H1 (cell line): ENCODE measurements at regions not wholly inside any gene's neighbourhood (a gene's known extent, or its start where the extent isn't known, plus 50 kb on each side); places are given as distances from the start of the nearest gene placed in this dataset.

Experiments
- CTCF ChIA-PET: fragments of 300-600 bp; sonication (Branson Sonifier 250); formaldehyde crosslinking; loops from one replicate; lab custom pipeline; 2021; ENCODE audit not compliant: partially characterized antibody; lab: Charles Lee
- POLR2A ChIA-PET: fragments of 300-600 bp; sonication (Branson Sonifier 250); formaldehyde crosslinking; loops from one replicate; lab custom pipeline; 2021; ENCODE audit warnings: inconsistent platforms; ENCODE audit not compliant: partially characterized antibody; lab: Charles Lee
- DNase-seq, 2 experiments: peaks; one replicate each; pipeline versions ENCODE4 v3.0.0 to v3.0.0-alpha.2; 2010 to 2022; ENCODE audit warnings: low spot score in 2 of 2, low read depth in 1 of 2, mixed read lengths in 1 of 2
- FAIRE-seq: peaks from 2 replicates; lab custom pipeline; 2011; peaks lifted over from hg19 to GRCh38; lab: Jason Lieb, UNC
- H2AFZ ChIP-seq: 2 replicates; pipeline ENCODE4 v1.8.1; 2012; ENCODE audit warnings: low read length, inconsistent platforms
- H2AK5ac ChIP-seq: 2 replicates; pipeline ENCODE4 v1.6.1; 2013; ENCODE audit warnings: low read depth, low read length
- H2BK120ac ChIP-seq: replicated peaks from 2 replicates; pipeline ENCODE3; 2013; ENCODE audit warnings: low read depth, low read length, inconsistent platforms
- H2BK12ac ChIP-seq: 2 replicates; pipeline ENCODE4 v1.6.1; 2013; ENCODE audit warnings: low read depth, low read length
- H2BK15ac ChIP-seq: 2 replicates; pipeline ENCODE4 v1.6.1; 2013; ENCODE audit warnings: low read length
- H2BK20ac ChIP-seq: 2 replicates; pipeline ENCODE4 v1.6.1; 2013; ENCODE audit warnings: low read length
- H2BK5ac ChIP-seq: 2 replicates; pipeline ENCODE4 v1.6.1; 2013; ENCODE audit warnings: low read depth, low read length
- H3K14ac ChIP-seq: 2 replicates; pipeline ENCODE4 v1.6.1; 2013; ENCODE audit warnings: inconsistent platforms; ENCODE audit not compliant: insufficient read length
- H3K18ac ChIP-seq: 2 replicates; pipeline ENCODE4 v1.6.1; 2013; ENCODE audit warnings: low read length; ENCODE audit errors: extremely low read depth
- H3K23ac ChIP-seq: 2 replicates; pipeline ENCODE4 v1.6.1; 2013; ENCODE audit warnings: inconsistent platforms; ENCODE audit not compliant: insufficient read length
- H3K23me2 ChIP-seq: 2 replicates; pipeline ENCODE4 v1.6.1; 2013; ENCODE audit warnings: low read depth, low read length
- H3K27ac ChIP-seq: 2 replicates; pipeline ENCODE4 v1.6.1; 2011; ENCODE audit warnings: low read depth, low read length, inconsistent platforms
- H3K27me3 ChIP-seq, 4 experiments: replicated peaks in 1 of 4; 1 replicate in 1 of 4; 2 replicates in 3 of 4; pipeline versions ENCODE4 v1.6.1 to v1.8.1; 2011 to 2013; ENCODE audit warnings: low read length in 3 of 4, mild to moderate bottlenecking in 3 of 4, inconsistent platforms in 2 of 4, mixed read lengths in 2 of 4, moderate library complexity in 1 of 4; ENCODE audit not compliant: control insufficient read depth in 3 of 4, insufficient read depth in 3 of 4; ENCODE audit errors: extremely low read depth in 1 of 4
- H3K36me3 ChIP-seq, 4 experiments: 2 replicates each; pipeline versions ENCODE4 v1.6.1 to v1.8.1; 2011 to 2013; ENCODE audit warnings: mild to moderate bottlenecking in 4 of 4, low read length in 3 of 4, moderate library complexity in 2 of 4, control low read depth in 1 of 4, inconsistent platforms in 1 of 4; ENCODE audit not compliant: insufficient read depth in 4 of 4, control insufficient read depth in 2 of 4
- H3K4ac ChIP-seq: replicated peaks from 2 replicates; pipeline ENCODE3; 2013; ENCODE audit warnings: low read length, low read depth, mixed read lengths, inconsistent platforms; ENCODE audit not compliant: insufficient read length
- H3K4me1 ChIP-seq, 4 experiments: replicated peaks in 1 of 4; 1 replicate in 1 of 4; 2 replicates in 3 of 4; pipeline versions ENCODE4 v1.6.1 to v1.8.1; 2011 to 2013; ENCODE audit warnings: low read length in 3 of 4, inconsistent platforms in 2 of 4, mixed read lengths in 1 of 4; ENCODE audit not compliant: insufficient read depth in 4 of 4, control insufficient read depth in 3 of 4
- H3K4me2 ChIP-seq, 2 experiments: 2 replicates each; pipeline versions ENCODE4 v1.6.1 to v1.8.1; 2011 to 2013; ENCODE audit warnings: low read depth in 2 of 2, low read length in 2 of 2, control low read depth in 1 of 2, inconsistent platforms in 1 of 2, mild to moderate bottlenecking in 1 of 2; ENCODE audit not compliant: insufficient read depth in 1 of 2
- H3K4me3 ChIP-seq, 4 experiments: fragments of 200-600, 300-600 bp in 1 of 4; sonication (generic), shearing (Covaris generic), sonication (Bioruptor Twin) in 1 of 4; 2 replicates each; pipeline versions ENCODE4 v1.5.1 to v1.8.1; 2011 to 2016; ENCODE audit warnings: low read length in 4 of 4, low read depth in 3 of 4, control low read depth in 2 of 4, inconsistent platforms in 2 of 4, mild to moderate bottlenecking in 2 of 4, mixed read lengths in 1 of 4, moderate library complexity in 1 of 4; ENCODE audit not compliant: insufficient read depth in 2 of 4; ENCODE audit errors: extremely low read depth in 1 of 4
- H3K56ac ChIP-seq: replicated peaks from 2 replicates; pipeline ENCODE3; 2013; ENCODE audit warnings: low read depth, mild to moderate bottlenecking, mixed read lengths, low read length, inconsistent platforms; ENCODE audit not compliant: insufficient read length
- H3K79me1 ChIP-seq: 2 replicates; pipeline ENCODE4 v1.6.1; 2013; ENCODE audit warnings: low read depth, low read length, control low read depth
- H3K79me2 ChIP-seq, 2 experiments: 2 replicates each; pipeline versions ENCODE4 v1.6.1 to v1.8.1; 2012 to 2013; ENCODE audit warnings: low read length in 2 of 2, mild to moderate bottlenecking in 2 of 2, inconsistent platforms in 1 of 2; ENCODE audit not compliant: insufficient read depth in 2 of 2, control insufficient read depth in 1 of 2
- H3K9ac ChIP-seq, 4 experiments: replicated peaks in 1 of 4; 1 replicate in 1 of 4; 2 replicates in 3 of 4; pipeline versions ENCODE4 v1.6.1 to v1.8.1; 2011 to 2013; ENCODE audit warnings: low read depth in 3 of 4, low read length in 3 of 4, control low read depth in 2 of 4, mild to moderate bottlenecking in 2 of 4, moderate library complexity in 2 of 4, inconsistent platforms in 1 of 4; ENCODE audit errors: extremely low read depth in 1 of 4
- H3K9me3 ChIP-seq, 2 experiments: 2 replicates each; pipeline versions ENCODE4 v1.6.1 to v1.8.1; 2012 to 2013; ENCODE audit warnings: mild to moderate bottlenecking in 2 of 2, moderate library complexity in 2 of 2, control low read depth in 1 of 2, inconsistent platforms in 1 of 2, low read depth in 1 of 2, low read length in 1 of 2, mixed read lengths in 1 of 2; ENCODE audit not compliant: insufficient read depth in 2 of 2
- H4K20me1 ChIP-seq, 2 experiments: replicated peaks in 1 of 2; 2 replicates each; pipeline versions ENCODE3 to v1.8.1; 2011 to 2013; ENCODE audit warnings: inconsistent platforms in 2 of 2, low read length in 2 of 2, mild to moderate bottlenecking in 1 of 2; ENCODE audit not compliant: insufficient read depth in 2 of 2, control insufficient read depth in 1 of 2
- H4K5ac ChIP-seq: 2 replicates; pipeline ENCODE4 v1.6.1; 2013; ENCODE audit warnings: low read length, low read depth, mixed read lengths, inconsistent platforms; ENCODE audit not compliant: insufficient read length
- H4K8ac ChIP-seq: 2 replicates; pipeline ENCODE4 v1.8.0; 2013; ENCODE audit warnings: mild to moderate bottlenecking, moderate library complexity, low read length, inconsistent platforms; ENCODE audit not compliant: insufficient read depth; ENCODE audit errors: extremely low read depth
- H4K91ac ChIP-seq: replicated peaks from 2 replicates; pipeline ENCODE3; 2013; ENCODE audit warnings: low read length, mixed read lengths, inconsistent platforms; ENCODE audit not compliant: insufficient read length
- ATF2 ChIP-seq: IDR thresholded peaks from 2 replicates; pipeline ENCODE4 v1.6.1; 2012; ENCODE audit warnings: low read length, inconsistent platforms
- CBX8 ChIP-seq: fragments of 300-800, 300-1000 bp; sonication (generic); IDR thresholded peaks from 2 replicates; pipeline ENCODE4 v1.7.1; 2016; ENCODE audit warnings: low read depth, low read length, borderline replicate concordance
- CEBPB ChIP-seq: IDR thresholded peaks from 2 replicates; pipeline ENCODE4 v1.6.1; 2012; ENCODE audit warnings: low read depth, low read length
- EZH2 ChIP-seq: fragments of 200-600 bp; sonication (generic); IDR thresholded peaks from 2 replicates; pipeline ENCODE4 v1.7.1; 2012; ENCODE audit warnings: low read depth, mild to moderate bottlenecking, moderate library complexity, low read length, inconsistent platforms; ENCODE audit not compliant: severe bottlenecking
- FOSL1 ChIP-seq: IDR thresholded peaks from 2 replicates; pipeline ENCODE4 v1.6.1; 2011; ENCODE audit warnings: mild to moderate bottlenecking, low read depth, low read length, moderate library complexity; ENCODE audit not compliant: insufficient read depth
- JUN ChIP-seq: IDR thresholded peaks from 2 replicates; pipeline ENCODE4 v1.6.1; 2011; ENCODE audit warnings: low read depth, mild to moderate bottlenecking, improper control_type of control experiment, low read length
- KDM4A ChIP-seq: IDR thresholded peaks from one replicate; pipeline ENCODE4 v1.7.1; 2012; ENCODE audit warnings: low read depth, mild to moderate bottlenecking, moderate library complexity, low read length, inconsistent platforms; ENCODE audit not compliant: severe bottlenecking
- PHF8 ChIP-seq: fragments of 200-600 bp; sonication (generic); conservative IDR thresholded peaks from 2 replicates; pipeline ENCODE4 v1.7.1; 2012; ENCODE audit warnings: low read depth, mild to moderate bottlenecking, inconsistent platforms, low read length, moderate library complexity
- RBBP5 ChIP-seq: IDR thresholded peaks from 2 replicates; pipeline ENCODE4 v1.7.1; 2012; ENCODE audit warnings: low read depth, mild to moderate bottlenecking, inconsistent platforms, low read length, moderate library complexity, borderline replicate concordance
- RFX5 ChIP-seq: IDR thresholded peaks from 2 replicates; pipeline ENCODE4 v1.6.1; 2011; ENCODE audit warnings: low read depth, low read length, improper control_type of control experiment, borderline replicate concordance
- RXRA ChIP-seq: IDR thresholded peaks from 2 replicates; pipeline ENCODE4 v1.6.1; 2011; ENCODE audit warnings: low read depth, mild to moderate bottlenecking, low read length, moderate library complexity; ENCODE audit not compliant: insufficient read depth
- SRF ChIP-seq: IDR thresholded peaks from 2 replicates; pipeline ENCODE4 v1.6.1; 2011; ENCODE audit warnings: mild to moderate bottlenecking, low read depth, low read length, moderate library complexity
- SUZ12 ChIP-seq: fragments of 200-600 bp; sonication (generic); IDR thresholded peaks from 2 replicates; pipeline ENCODE4 v1.6.1; 2012; ENCODE audit warnings: mild to moderate bottlenecking, inconsistent platforms, low read length, moderate library complexity, mixed read lengths
- WGBS, 2 experiments: shearing (Covaris generic) in 1 of 2; methylation state at CpG; one replicate each; pipeline versions ENCODE4 v1.1.6 to v1.1.7; 2013 to 2015; ENCODE audit warnings: low lambda C conversion rate in 2 of 2, mixed read lengths in 2 of 2, inconsistent platforms in 1 of 2, low coverage in 1 of 2, missing lambda C conversion rate in 1 of 2; ENCODE audit not compliant: insufficient replicate concordance in 2 of 2, insufficient coverage in 1 of 2, insufficient read length in 1 of 2; ENCODE audit errors: extremely low coverage in 1 of 2, missing lambda C conversion rate in 1 of 2; 5-methylcytosine and 5-hydroxymethylcytosine counted together

GRCh38 chr1:192952646-192953045, 106.5 kb downstream of the UCHL5 start:
- Histone ChIP-seq H3K4me2 (no peak overlapping the region), H4K5ac (no peak overlapping the region), H3K79me1 (no peaks in the 10 kb centered on the region), H3K56ac (no peak overlapping the region), H3K36me3 (no peaks in the 10 kb centered on the region), H3K14ac (no peak overlapping the region), H3K18ac (no peak overlapping the region), H3K9me3 (no peaks in the 10 kb centered on the region), H3K23ac (no peak overlapping the region), H2BK120ac (no peak overlapping the region), H2BK15ac (no peak overlapping the region), H4K91ac (no peak overlapping the region), H3K4me1 (no peaks in the 10 kb centered on the region), H2AK5ac (no peak overlapping the region), H3K79me2 (no peaks in the 10 kb centered on the region), H4K20me1 (no peaks in the 10 kb centered on the region), H3K27ac (no peak overlapping the region), H3K4me3 (no peak overlapping the region), H3K4ac (no peak overlapping the region), H2BK5ac (no peak overlapping the region), H3K27me3 (no peaks in the 10 kb centered on the region), H4K8ac (no peak overlapping the region), H3K9ac (no peak overlapping the region), H2AFZ (no peak overlapping the region), H2BK12ac (no peak overlapping the region), H3K23me2 (no peaks in the 10 kb centered on the region), H2BK20ac (no peak overlapping the region)
- DNase-seq (no peak), FAIRE-seq (no peak)
- ChIA-PET CTCF (no interaction called here), POLR2A (no interaction called here)
- WGBS, 2 experiments = 90% methylated on average over 2 of the region's 2 CpGs; no CpG with 5 or more reads in 1 of the 2 experiments
- no peak for TF ChIP-seq EZH2
- TF ChIP-seq CEBPB = no peak
- TF ChIP-seq FOSL1 = no peak
- TF ChIP-seq SRF = no peak
- TF ChIP-seq PHF8 = no peak
- no peak for TF ChIP-seq RFX5
- no peak for TF ChIP-seq ATF2
- TF ChIP-seq SUZ12 = no peak
- no peak for TF ChIP-seq JUN
- no peak for TF ChIP-seq RXRA
- no peak for TF ChIP-seq CBX8
- no peak for TF ChIP-seq RBBP5
- TF ChIP-seq KDM4A = no peak
